Mucosa of gallbladder (tissue), 1 donor: ENCODE measurements at regions not wholly inside any gene's neighbourhood (a gene's known extent, or its start where the extent isn't known, plus 50 kb on each side); places are given as distances from the start of the nearest gene placed in this dataset.

Experiments
- DNase-seq: peaks from one replicate; pipeline ENCODE4 v3.0.0-alpha.2; 2020; ENCODE audit warnings: low spot score
- donor health status: DM: no; HTN: no; CAD: no.

DNA sequence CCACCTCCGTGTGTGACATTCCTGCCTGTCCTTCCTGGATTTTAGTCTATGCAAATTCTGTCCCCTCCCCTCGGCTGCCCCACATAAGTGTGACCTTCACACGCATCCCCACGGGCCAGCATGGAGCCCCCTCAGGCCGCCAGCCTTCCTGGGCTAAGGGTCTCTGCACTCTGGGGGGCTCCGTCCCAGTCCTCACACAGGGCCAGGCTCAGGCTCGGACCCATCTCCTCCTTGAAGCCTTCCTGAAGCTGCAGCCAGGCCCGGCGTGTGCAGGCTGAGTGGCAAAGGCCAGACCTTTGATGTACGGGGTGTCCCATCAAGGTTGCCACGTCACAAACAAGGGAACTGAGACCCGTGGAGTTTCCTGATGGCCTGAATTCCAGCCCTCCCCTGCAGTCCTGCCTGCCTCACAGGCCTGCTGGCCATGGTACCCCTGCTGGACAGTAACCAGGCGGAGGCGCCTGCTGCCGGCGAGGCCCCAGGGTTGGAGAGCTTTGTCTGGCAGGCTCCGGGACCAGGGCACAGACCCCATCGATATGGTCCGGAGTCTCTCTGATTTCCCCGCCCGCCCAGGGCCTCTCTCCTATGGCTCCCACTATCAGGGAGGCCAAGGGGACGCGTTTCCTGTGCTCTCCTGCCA, 791.7 kb downstream of the BRD1 start:
- no peak for DNase-seq

DNA sequence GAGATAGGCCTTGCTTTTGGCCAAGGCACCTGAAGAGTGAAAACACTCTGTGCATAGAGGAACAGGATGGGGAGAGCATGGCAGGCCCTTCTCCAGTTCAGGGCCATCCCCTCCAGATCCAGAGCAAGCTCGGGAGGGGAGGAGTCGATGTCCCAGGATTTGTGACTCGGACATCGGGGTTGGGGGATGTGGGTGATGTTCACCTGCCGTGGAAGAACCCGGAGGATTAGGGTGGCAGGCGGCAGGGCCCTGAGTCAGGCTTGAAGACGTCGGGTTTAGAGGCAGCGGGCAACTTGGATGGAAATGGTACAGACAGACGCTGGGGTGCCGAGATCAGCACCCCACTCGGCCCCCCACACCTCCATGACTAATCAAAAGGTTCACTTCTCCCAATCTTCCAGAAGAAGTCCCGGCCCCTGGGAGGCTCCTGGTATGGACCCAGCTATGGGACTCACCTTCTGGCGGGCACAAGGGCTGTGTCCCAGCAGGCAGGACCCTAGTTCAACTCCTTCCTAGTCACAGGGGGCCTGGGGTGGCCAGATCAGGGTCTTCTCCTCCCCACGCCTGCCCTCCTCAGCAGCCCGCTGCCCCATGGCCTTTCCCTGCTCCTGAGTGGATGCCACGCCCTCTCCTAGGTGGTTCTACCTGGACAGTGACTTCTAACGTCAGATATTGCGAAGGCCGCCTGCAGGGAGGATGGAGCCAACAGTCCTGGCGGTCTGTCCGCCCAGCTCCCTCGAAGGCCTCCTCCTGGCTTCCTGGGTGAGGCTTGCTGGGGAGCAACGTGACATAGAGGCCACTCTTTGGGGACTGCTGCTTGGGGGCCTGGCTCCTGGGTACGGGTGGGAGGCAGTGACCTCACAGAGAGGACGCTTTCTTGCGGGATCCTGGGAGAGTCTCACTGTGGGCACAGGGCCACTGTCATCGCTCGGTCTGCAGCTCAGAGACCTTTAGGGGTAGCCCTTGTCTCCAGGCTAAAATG, 792.5 kb downstream of the BRD1 start:
- DNase-seq, result no peak

DNA sequence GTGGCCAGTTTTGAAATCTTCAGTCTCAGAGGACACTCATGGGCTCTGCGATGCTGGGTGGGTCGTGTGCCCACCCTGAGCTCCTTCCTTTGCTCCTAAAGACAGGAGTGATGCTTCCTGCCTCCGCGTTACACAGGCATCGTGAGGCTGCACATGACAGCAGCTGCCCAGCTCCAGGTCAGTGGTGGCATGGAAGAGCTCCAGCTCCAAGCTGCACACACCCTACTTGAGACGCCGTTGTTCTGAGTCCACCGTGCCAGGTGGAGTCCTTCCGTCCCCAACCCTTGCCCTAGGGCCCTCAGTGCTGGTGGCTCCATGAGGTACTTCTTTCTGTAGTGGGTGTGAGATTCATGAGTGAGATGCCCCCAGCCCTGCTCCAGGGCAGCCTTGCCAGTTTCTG, 794.1 kb downstream of the BRD1 start:
- DNase-seq, result no peak

DNA sequence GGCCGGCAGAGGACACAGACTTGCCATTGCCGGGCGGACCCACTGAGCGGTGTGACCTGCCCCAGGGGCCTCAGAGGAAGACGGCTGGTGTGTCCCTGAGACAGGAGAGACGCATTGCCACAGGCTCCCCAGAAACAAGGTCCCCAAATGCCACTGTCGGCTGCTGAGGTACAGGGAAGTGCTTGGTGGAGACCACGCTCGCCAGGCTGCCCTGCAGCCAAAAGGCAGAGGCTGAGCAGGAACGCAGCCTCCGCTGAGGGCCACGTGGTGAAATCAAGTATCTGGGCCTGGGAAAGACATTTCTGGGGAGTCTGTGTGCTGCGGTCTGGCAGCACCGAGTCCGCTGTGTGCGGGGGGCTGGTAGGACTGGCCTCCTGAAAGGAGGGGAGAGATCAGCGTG, 794.9 kb downstream of the BRD1 start:
- DNase-seq, result no peak

DNA sequence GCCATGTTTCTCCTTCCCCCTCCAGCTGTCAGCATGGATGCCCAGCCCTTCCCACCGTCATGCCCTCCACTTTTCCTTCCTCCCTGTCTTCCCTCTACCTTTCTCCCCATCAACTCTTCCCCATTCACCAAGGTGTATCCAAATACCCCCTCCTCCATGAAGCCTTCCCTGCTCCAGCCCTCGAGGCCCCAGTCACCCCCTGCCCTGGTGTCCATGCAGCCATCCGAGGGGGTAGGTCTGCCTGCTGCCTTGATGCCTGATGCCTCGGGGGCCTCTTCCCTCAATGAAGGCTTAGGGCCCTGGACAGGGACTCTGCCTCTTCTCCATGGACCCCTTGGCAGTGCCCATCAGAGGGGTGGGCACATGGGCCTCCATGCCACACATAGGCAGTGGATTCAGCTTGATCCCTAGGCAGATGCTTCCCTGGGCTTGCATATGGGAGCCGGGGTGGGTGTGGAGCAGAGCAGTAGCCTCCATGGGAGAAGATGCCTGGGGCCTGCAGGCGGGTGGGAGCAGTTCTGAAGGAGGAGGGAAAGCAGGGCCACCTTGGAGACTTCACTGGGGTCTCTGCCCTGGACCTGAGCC, 795.8 kb downstream of the BRD1 start:
- no peak for DNase-seq

DNA sequence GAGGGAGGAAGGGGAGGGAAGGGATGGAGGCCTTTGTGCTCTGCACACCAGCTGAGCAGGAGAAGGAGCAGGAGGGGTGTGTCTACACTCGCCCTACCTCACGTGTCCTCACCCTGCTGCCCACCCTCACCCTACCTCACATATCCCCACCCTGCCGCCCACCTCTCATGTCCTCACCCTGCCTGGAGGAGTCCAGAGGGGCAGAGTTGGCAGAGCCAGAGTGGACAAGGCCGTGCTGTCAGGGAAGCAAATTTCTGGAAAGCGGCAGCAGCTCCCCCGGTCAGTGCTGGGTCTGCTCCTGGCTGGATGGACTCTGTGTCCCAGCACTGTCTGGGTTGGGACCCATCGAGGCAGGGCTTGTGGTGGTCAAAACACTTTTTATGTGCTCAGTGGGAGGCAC, 799.6 kb downstream of the BRD1 start:
- no peak for DNase-seq

DNA sequence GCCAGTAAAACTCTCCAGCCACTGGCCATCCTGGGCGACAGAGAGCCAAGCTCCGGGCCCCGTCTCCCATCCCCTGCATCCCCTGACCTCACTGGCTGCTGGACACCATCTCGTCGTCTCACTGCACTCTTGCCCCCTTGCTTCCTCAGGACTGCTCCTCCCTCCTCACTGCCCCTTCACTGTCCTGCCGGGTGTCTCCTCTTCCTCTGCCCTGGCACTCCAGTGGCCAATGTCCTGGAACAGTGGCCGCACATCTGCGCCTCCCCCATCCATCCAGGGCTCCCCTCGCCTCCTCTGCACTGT, 800.4 kb downstream of the BRD1 start:
- no peak for DNase-seq

DNA sequence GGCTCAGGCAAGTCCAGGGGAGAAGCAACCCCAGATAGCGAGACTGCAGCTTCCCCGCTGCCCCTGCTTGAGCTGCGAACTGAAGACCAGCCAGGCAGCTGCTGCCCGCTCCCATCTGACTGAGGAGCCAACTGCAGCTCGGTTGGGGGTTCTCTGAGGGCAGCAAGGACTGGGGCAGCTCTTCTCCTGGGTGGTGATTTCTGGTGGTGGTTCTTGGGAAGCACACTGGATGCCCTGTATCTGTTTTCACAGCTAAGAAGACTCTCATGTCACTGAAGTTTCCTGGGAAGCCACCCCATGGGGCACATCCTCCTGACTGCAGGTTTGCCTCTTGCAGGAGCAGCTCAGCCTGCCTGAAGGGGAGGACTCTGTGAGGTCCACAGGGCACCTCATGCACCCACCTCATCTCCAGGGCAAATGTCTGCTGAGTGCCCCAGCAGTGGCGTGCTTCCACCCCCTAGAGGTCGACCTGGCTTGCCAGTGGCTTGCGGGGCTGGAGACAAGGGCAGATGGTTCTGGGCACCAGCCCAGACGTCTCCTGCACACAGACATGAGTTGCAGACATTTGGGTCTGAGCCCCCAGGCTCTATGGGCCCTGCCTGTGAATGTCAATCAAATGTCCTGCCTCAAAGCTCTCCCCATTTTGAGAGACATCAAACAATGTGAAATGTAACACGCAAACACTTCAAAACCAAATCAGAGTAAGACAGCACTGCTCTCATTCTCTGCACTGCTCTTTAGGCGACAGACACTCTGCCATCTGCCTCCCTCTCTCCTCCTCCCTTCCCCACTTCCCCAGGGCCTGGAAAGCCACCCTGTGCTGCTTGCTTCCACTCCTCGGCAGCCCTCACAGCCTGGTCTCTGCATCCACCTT, 800.9 kb downstream of the BRD1 start:
- no peak for DNase-seq

DNA sequence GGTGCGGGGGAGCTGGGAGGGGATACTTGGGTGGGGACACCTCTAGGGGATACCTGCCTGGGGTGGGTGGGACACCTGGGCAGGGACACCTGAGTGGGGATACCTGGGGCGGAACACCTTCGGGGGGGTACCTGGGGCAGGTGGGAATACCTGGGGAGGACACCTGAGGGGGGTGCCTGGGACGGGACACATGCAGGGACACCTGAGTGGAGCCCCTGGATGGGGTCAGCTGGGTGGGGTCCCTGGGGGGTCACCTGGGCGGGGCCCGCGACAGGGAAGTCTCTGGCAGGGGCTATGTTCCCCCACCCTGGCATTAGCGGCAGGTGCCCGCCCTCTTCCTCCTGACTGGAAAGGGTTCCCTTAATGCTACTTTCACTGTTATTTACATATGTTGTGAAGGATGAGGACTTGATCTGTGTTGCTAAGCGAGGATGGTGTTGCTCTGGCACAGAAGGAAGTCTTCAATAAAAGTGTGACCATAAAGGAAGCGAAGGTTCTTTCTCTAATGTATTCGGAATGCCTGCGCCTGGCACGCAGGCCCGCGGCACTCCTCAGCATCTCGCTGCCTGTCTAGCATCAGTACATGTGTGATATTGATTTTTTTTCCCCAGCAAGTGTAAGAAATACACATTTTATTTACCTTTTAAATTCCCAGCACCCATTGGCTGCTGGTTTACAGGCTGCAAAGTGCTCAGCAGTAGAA, 801.7 kb downstream of the BRD1 start:
- no peak for DNase-seq

DNA sequence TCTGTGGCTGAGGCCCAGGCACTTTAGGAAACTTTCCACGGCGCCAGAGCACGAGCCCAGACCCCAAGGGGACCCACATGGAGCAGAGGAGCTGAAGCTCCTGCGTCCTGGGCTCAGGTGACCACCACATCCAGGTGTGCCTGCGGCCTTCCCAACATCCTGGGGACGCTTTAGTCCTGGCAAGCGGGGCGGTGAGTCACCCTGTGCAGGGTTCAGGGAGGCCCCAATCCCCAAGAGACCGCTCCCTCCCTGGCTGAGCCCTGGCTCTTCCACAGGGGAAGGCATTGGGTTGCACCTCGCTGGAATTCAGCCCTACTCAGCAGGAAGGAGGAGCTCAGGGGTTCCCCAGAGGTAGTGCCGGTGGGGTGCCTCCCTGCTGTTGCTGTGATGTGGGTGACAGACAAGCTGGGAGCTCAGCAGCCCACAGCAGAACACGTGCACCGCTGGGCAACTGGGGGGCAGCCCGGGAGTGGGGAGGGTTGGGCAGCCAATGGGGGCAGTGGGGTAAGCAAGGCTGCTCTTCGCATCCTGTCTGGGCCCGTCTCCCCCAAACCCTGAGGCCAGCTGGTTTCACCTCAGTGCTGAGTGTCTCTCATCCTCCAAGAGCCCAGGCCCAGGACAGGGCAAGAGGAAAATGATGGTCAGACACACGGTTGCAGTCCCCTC, 802.8 kb downstream of the BRD1 start:
- no peak for DNase-seq

DNA sequence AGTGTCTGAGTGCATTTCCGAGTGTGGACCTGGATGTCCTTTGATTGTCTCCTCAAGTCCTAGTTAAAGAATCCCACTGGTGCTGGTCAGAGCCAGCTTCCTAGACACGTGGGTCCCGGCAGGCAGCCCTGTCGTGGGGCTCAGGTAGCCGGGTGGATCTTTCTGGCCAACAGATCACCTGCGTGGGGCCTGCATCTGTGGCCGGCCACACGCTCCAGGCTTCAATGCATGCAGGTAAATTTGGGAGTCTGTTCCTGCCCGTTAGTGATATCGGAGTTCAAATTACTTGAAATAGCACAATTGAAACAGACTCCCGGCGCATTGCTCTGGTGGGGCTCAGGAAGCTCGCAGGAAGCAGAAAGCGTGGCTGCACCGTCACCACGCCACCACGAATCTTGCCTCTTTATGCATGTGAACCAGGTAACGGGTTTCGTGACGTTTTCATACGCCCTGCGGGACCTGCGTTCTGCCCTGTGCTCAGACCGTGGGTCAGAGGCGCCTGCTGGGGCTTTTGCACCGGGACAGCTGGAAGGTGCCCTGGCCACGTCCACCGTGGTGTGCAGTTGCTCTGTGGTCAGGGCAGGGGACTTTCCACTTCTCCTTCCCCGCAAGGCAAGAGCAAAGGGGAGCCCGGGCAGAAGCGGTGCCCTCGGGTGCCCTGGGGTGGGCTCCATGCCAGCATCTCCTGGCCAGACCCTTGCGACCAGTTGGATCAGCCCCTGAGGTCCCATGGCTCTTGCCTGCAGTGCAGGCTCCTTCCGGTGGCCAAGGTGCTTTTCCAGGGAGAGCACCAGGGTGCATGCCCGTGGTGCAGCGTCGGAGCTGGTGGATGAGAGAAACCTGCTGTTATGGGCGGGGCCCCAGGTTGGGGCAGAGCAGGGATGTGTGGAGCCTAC, 803.5 kb downstream of the BRD1 start:
- no peak for DNase-seq

DNA sequence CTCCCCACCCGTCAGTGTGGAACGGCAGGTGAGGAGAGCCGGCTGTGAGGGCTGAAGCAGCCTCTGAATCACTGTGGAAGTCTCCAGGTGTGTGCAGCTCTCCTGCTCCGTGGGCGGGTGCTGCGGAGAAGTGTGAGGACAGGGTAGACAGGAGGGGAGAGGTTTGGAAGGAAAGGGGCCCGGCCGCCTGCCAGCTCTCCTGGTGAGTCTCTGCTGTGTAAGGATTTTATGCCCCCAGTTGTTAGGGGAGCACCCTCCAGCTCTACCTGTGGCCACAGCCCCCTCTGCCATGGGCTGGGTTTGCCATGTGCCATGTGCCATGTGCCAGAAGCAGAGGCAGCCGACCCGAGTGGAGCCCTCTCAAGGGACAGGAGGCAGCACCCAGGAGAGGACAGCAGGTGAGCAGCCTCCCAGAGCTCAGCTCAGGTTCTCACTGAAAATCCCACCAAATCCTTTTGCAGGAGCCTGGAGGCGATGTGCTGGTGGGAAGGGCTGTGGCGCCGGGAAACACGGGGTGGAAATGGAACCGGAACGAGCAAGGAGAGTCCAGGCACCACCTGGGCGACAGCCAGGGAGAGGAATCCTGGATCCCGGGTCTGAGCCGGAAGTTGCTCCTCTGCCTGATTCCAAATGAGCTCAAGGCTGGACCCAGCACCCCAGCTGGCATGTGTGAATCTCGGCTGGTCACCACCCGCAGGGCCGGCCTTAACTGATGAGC, 804.4 kb downstream of the BRD1 start:
- no peak for DNase-seq

DNA sequence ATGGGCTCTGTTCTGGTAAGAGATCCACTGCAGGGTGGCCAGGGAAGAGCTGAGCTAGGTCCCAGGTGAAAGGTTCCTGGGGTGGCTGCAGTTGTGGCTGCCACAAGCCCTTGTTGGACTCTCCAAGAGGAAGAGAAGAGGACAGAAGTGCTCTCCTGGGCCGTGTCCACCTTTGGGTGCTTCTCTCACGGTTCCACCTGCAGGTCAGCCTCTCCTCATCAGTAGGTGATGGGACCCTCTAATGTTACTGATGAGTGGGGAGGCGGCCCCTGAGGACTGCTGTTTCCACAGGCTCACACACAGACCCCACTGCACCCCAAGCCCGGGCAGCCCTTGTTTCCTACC, 804.9 kb downstream of the BRD1 start:
- no peak for DNase-seq

DNA sequence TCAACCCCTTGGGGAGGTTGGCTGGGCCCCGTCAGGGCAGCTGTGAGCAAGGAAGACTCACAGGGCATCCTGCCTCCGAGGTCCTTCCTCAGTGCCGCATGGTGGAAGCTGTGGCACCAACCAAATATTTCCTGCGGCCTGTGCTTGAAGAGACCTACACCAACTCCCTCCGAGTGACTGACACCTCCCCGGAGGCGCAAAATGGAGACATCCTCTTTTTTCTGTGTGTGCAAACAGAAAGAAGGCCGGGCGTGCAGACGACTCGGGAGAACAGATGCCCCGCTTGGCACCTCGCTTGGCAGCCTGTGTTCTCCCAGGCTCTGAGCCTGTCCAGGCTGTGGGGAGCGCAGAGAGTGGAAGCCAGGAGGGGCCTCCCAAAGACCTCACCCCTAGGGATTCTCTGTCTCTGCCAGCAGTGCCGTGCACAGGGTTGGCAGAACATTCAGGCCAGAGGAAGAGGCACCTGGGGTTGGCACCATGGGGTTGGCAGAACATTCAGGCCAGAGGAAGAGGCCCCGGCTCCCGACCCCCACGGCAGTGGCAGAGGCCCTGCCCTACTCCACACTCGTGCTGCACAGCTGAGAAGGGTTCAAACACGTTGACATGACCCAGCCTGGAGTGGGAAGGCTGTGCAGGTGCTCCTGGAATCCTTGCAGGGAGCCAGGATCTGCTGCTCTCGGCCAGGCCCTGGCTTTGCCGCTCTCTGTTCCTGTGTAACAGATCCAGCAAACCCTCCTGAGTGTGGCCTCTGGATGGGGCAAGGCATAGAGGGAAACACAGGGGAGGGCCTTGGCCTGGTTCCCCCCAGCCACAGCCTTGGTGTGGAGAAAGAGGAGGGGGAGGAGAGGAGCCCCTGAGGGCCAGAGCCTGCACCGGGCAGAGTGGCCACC, 805.5 kb downstream of the BRD1 start:
- no peak for DNase-seq

DNA sequence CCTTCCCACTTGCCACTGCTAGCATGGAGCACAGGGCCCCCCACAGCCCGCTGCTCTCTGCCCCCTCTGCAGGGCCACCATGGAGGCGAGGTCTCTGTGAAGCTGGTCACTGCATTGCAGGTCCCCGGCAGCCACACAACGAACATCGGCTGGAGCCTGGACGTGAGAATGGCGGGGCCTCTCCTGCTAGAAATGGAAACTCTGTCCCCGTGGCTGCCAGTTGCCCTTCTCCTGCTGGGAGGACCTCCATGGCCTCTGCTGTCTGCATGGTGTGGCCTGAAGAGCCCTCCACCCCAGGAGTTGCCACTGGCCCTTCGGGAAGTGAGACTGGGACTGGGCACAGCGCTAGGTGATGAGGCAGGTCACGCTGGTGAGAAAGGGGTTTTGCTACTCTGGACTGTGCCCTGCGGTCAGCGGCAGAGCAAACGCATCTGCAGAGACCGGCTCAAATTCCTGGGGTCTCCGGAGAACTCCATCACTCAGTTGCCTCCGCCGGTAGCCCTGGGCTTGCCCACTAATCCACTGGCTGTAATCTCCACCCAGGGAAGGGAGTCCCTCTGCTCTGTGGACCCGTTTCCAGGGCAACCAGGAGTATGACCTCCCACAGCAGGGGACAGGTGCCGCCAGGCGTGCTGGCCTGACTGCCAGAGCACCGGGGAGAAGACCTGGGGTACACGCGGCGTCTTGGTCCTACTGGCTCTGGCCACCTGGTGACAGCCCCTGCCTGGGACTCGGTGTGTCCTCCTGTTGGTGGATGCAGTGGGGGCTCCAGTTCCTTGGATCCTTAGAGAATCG, 806.3 kb downstream of the BRD1 start:
- DNase-seq, result no peak

DNA sequence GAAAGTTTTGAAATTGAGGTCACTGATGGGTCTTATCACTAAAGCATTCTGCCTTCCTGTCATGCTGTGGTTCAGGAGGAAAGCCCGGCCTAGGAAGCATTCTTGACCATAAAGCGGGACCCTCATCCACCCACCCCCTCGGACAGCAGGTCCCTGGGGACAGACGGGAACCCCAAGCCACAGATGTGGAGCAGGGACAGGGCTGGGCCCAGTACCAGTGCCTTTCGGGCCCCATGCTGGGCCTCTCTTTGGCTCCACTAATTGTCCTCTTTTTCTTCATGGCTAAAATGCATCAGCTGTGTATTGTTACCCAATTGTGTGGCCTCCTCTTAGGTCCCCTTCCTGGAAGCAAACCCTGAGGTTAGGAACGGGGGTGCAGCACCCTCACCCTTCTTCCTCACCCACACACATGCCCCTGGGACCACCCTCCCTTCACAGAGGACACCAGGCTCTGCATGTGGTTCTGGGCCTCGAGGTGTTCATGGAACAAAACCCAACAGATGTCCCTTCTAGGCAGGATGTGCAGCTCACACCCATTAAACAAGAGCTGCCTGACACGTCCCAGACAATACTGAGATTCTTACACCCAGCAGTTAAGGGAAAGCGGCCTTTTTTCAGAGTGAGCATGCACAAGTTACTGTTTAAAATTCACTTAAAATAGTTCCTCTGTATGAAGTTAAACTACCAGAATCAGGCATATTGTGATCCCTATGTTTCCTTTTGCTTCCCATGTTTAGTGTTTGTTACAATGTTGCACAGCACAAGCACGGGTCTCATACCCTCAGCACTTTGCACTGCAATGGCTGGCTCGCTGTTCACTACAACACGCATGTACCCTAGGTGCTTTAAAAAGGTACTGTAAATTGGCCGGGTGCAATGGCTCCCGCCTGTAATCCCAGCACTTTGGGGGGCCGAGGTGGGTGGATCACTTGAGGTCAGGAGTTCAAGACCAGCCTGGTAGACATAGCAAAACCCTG, 807.6 kb downstream of the BRD1 start:
- DNase-seq, result no peak
